SK-N-DZ (cell line): ENCODE measurements at regions not wholly inside any gene's neighbourhood (a gene's known extent, or its start where the extent isn't known, plus 50 kb on each side); places are given as distances from the start of the nearest gene placed in this dataset.

Experiments
- DNase-seq: peaks from one replicate; pipeline ENCODE4 v3.0.0-alpha.2; 2015; ENCODE audit warnings: low spot score

DNA sequence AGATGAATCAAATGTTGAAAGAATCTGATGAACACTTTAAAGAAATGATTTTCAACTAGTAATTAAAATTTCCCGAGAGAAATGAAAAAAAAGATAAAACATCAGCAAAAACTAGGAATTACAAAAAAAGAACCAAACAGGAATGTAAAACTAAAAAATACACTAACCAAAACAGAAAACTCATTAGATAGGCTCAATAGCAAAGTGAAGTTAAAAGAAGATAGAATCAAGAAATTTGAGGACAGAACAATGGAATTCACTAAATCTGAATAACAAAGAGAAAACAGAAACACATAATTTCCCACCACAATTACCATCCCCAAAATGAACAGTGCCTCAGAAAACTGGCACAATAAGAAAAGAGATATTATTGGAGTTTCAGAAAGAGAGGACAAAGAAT lies 290.1 kb upstream of the CNTN4 start:
- DNase-seq: no peak

DNA sequence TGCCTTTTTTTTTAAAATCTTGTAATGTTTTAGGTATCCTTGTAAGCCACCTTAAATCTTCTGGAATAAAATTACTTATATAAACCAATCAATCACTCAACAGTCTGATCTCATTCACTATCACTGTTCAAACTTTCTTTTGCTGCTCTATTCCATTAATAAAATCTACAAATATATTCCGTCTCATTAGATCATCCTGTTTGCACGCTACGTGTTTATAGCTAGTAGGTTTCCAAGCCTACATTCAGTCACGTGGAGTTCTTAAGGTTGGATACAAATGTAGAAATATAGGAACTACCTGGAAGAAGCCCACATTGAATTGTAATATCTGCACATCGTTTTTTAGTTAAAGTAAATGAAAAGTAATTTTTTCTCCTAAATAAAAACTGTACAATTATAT lies 274.8 kb upstream of the CNTN4 start:
- DNase-seq: no peak

DNA sequence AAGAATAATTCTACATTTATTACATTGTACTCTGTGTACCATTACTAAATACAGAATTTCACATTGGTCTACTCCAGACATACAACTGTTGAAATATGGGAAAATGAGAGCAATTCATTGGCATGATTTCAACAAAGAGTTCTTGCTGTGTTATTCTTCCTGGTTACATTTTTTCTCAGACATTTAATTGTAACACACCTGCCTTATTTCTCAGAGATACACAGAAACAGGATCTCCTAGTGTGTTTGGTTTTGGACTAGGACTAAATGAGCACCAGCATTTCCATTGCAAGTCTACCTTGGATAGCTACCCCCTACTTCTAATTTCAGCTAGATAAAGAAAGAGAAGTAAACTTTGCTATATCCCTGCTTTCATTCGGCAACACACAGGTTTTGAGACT lies 274.3 kb upstream of the CNTN4 start:
- no peak for DNase-seq

DNA sequence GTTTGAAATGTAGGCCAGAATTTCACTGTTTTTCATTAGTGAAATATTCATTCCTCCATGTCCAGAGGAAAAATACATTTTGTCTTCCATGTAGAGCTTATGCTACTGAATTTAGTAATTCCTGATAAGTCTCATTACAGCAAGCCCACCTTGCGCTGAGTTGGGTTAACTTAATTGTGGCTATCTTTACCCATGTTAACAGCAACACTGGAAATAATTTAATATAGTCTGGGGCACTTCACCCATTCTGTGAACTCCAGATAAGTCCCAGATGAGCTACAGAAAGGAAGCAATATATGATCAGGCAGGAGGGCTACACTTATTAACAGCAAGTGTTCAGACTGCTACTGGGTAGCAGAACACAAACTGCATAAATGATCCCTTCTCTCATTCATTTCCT lies 270.1 kb upstream of the CNTN4 start:
- peak; percentile 52 for DNase-seq

DNA sequence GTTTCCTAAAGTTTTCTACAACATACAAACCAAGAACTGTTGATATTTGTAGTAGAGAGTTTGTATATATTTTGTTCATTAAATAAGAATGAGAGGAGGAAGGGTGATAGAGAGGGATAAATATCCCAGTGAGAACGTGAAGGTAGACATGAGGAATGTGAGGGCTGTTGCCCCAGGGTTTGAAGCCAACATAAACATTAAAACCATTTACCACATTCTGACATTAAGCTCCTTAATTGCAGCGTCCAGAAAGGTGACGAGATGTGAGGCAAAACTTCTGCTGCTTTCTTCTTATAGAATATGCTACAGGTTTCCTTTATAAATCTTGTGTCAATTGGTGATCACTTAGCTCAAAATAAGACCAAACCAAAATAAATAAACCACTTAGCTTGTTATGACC lies 267.8 kb upstream of the CNTN4 start:
- DNase-seq: no peak

DNA sequence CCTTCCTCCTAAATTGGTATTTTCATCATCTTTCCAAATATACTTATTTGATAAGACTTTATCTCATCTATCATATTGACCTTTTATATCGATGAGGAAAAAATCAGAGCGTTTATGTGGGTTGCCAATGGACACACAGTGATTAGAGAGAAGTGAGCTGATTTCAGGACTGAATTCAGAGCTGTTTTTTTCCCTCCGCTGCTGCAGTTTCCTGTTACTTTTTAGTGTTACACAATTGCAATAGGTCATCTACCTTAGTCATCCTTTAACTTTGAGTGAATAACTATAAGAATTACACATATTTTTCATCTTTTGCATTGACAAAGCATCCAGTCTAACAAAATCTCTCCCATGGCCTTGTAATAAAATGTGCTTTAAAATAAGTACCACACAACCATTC lies 266.3 kb upstream of the CNTN4 start:
- no peak for DNase-seq

DNA sequence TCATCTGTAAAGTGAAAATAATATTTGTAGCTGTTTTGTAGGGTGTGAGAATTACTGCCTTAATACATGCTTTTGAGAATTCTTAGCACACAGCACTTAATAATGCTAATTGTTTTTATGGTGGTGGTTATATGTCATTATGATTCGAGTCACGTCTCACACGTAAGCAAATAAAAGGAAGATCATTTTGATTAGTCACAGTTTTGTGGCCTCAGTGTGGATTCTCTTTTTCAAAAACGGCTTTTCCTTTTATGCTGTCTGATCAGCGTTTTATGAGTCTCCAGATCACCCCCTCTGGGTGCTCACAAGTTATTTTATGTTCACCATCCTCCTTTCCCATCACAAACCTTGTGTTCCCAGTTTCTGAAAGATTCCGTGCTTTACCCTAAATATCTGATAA lies 255.6 kb upstream of the CNTN4 start:
- DNase-seq: no peak

DNA sequence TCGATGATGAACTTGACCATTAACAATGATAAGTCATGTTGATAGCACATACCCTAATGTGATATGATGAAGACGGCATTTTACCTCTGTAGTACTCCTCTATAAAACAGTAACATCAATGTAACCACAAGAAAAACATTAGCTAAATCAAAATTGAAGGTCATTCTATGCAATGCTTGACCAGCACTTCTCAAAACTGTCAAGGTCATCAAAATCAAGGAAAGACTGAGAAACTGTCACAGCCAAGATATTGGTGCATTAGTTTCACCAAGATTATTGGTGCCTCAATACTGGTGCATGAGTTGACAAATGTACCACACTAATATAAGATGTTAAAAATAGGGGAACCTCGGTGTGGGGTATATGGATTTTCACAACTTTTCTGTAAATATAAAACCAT lies 251.1 kb upstream of the CNTN4 start:
- DNase-seq: no peak

DNA sequence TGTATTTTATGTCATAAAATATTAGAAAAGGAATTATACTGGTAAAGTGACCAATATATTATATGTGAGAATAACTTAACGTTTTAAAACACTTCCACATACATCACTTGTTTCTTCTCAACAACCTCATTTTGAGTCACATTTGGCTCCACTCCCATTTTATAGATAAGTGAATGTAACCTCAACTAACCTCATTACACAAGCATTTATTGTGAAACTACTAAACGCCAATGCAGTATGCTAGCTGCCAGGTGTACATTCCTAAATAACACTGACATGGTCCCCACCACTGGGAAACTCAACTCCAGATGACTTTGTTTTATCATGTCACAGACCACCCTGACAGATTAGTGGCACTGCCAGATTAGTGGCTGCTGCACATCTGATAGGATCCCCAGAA lies 249.7 kb upstream of the CNTN4 start:
- DNase-seq: no peak

DNA sequence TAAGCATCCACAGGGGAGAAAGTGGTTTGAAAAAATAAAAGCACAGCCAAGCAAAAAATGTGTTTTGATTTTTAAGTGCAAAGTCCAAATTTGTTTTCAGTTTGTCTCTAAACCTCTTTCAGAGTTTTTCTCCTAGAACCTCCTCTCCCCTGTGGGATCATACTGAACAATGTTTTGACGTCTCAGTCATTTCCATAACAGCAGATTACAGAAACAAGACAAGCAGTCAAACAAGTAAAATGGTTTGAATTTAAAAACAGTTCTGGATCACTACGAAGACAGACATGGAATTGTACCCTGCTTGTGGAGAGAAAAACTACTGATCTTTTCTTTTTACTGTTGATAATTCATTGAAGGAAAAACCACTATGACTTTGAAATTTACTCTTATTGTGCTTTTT lies 245.7 kb upstream of the CNTN4 start:
- no peak for DNase-seq

DNA sequence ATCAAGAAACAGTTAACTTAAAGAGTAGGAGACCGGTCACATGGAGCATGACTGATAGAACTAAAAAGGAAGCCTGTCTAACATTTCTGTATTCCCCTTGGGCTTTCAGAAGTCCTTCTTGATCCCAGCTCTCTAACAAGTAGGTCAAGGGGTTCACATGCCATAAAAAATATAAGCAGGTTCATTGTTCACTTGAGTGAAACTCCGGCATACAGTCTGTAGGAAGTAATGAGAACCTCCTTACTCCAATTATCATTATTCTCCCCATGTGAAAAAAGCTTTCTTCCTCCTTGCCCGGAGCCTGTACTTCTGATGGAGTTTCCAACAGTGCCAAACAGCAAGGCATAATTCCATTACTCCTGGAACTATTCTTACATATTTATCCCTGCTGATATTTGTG lies 242.8 kb upstream of the CNTN4 start:
- no peak for DNase-seq

DNA sequence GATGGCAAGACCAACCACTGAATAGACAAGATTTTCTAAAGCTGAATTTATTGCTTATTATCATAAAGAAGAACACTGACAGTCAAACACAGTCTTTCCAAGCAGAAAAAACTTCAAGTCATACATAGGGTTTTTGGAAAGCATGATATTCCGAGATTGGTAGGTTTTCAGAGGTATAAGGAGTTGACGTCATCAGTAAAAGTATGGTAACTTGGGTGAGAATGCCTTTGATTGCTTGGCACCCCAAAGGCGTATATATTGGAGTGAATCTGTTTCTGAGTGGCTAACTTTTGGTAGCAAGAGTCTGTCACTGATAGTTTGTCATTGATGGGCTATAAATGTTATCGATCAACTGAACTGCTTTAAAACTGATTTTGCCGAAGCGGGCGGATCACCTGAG lies 227.9 kb upstream of the CNTN4 start:
- DNase-seq: no peak

DNA sequence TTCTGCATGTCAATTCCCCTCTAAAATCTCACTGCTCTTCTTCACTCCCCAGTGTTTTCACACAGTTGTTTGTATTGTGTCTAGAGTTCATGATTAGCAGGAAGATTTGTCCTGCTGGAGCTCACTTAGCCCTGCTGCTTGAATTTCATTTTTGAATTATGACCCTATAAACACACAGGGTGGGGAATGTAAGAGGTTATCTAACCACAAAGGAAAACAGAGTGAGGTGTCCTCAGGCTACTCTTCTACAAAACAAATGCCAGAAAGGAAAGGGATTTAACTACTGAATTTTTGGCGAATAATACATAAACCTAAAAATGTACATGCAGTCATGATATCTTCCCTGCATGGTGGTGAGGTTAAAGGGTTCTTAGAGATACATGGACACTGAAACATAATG lies 215.1 kb upstream of the CNTN4 start:
- no peak for DNase-seq

DNA sequence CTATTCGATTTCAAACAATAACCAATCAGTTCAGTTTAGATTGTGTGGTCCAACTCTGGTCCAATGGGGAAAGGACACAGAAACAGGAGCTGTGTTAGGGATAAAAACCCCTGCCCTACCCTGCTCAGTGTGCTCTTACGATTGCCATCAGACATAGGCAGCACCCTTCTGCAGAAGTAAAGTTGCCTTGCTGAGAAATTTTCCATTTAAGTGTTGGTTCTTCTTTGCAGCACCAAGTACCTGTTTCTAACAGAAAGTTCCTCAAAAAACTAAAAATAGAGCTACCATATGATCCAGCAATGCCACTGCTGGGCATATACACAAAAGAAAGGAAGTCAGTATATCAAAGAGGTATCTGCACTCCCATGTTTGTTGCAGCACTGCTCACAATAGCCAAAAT lies 206.2 kb upstream of the CNTN4 start:
- DNase-seq: no peak

DNA sequence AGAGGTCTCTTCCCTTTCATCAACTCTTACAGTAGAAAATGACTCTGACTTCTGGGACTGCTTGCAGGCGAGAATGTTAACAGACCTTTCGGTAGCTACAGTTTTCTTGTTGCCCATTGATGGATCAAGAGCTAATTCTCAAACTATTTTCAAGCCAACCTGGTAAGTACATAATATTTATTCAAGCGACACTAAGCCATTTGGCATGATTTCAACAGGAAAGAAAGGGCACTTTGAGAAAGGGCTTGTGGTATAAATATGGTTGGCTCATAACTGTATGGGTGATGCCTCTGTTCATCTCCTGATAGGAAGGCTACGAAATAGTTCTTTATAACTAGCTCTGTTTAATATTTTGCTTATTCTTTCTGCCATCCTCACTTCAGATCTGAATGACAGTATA lies 196.2 kb upstream of the CNTN4 start:
- no peak for DNase-seq

DNA sequence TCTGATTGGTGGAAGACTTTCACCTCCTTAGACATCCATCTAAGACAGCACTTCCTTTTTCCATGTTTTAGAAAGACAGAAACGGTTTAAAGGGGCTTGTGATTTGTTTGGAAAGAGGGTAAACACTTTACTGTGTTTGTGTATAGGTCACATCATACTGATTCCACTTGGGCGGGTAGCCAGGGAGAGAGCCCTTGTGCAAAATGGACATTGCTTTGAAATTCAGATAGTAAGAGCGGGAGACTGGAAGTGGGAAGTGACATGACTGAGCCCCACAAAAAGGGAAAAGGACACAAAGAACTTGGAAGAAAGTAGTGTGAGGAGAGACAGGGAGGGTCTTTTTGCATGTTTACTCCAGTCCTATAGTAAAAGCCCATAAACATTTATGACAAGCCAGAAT lies 195.6 kb upstream of the CNTN4 start:
- no peak for DNase-seq

DNA sequence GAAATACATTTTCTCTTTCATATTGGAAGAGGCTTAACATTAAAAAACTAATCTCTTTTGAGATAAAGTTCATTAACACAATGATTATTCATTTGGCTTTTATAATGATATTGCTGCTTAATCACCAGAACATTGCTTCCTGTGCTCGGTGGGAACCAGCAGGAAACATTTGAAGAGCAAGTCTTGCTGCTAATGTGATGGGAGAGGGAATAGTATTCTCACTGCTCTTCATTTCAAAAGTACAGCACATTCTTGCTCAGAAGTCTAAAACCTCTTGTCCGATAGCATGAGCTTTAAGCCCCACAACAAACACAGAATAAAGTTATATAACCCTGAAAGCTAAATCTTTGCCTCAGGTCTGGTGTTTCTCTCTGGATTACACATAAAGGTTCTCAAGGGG lies 190.8 kb upstream of the CNTN4 start:
- DNase-seq: no peak

DNA sequence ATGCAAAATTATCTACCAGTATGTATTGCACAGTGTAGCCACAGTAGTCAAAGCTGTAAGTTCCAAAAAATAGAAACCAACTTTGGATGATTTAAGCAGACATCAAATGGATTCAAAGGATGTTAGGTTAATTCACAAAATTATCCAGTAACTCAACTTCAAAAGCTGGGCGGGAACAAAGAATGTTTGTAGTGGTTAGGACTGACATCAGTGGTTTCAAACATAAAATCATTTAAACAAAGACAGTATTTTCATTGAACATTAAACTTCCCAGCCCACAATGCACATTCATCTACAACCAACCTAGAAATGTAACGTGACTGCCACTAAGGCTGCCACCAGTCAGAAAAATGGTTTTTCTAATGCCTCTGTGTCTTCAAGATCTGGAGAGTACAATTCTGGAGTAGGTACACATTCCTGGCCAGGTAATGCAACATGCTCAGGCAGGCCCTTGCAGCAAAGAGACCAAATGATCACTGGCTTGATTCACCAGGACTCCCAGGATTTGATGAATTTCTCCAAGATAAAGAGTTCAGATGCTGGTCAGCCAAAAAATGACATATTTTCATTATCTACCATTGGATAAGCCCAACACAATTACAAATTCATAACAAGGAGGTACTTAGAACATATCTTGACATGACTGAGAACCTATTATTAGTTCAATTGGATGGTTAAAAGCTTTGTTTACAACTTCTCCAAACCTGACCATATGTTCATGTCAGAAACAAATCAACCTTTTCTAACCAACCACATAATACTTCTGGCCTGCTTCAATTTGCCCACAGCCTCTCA lies 189.8 kb upstream of the CNTN4 start:
- DNase-seq: no peak

DNA sequence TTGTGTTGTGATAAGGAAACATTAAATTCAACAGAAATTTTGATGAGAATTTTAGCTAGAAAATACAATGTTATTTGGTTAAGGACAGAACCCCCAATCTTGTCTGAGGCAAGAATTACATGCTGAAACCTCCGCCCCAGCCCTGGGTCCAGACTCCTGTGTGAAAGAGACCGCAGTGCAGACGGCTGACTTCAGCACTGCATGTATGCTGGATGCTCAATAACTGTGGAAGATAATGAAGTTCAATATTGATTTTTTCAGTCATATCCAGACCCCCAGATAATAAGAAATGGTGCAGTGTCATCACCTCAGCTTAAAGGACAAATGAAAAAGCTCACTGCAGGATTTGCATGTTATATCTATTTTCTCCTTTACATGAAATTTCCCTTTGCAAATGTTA lies 188.3 kb upstream of the CNTN4 start:
- no peak for DNase-seq

DNA sequence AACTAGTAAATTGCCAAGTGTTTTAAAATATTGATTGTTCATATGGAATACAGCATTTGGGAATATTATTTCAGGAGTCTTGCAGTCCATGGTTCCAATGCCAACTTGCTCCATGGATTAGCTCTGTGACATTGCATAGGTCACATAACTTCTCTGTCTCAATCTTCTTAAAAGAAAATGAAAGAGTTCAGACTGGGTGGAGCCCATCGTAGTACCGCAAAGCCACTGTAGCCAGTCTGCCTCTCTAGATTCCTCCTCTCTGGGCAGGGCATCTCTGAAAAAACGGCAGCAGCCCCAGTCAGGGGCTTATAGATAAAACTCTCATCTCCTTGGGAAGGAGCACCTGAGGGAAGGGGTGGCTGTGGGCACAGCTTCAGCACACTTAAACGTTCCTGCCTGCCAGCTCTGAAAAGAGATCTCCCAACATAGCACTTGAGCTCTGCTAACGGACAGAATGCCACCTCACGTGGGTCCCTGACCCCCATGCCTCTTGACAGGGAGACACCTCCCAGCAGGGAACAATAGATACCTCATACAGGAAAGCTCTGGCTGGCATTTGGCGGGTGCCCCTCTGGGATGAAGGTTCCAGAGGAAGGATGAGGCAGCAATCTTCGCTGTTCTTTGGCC lies 168.8 kb upstream of the CNTN4 start:
- no peak for DNase-seq

DNA sequence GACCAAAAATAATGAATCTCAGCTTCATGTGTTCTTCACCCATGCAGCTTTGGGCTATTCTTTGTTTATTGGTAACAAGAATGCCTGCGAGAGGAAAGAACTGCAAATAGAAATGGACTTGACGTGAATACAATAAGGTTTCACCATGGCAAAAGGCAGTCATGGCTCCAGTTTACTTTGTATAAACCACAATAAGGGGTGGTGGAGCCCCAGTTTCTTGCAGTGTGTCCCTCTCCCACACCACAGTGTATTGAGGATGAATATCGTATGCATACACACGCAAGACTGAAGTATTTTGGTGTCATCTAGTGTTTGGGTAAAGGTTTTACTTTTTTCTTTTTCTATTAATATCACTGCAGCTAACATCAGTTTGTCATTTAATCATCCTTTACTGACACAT lies 159.7 kb upstream of the CNTN4 start:
- no peak for DNase-seq

DNA sequence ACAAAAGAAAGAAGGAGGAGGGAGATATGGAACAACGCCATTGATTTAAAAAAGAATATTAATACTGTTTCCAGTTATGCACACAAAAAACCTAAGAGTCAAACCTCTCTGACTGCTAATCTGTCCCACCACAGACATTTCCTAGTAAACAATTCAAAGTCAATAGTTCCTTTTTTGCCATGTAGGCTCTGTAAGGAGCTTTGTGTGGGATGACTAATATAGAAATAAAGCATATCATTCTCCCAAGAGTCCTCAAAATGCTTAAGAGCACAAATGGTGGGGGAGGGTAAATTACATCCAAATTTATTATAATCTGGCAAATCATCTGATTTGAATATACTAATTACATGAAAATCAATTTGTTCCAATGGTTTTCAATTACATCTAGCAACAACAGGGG lies 155.9 kb upstream of the CNTN4 start:
- DNase-seq: no peak

DNA sequence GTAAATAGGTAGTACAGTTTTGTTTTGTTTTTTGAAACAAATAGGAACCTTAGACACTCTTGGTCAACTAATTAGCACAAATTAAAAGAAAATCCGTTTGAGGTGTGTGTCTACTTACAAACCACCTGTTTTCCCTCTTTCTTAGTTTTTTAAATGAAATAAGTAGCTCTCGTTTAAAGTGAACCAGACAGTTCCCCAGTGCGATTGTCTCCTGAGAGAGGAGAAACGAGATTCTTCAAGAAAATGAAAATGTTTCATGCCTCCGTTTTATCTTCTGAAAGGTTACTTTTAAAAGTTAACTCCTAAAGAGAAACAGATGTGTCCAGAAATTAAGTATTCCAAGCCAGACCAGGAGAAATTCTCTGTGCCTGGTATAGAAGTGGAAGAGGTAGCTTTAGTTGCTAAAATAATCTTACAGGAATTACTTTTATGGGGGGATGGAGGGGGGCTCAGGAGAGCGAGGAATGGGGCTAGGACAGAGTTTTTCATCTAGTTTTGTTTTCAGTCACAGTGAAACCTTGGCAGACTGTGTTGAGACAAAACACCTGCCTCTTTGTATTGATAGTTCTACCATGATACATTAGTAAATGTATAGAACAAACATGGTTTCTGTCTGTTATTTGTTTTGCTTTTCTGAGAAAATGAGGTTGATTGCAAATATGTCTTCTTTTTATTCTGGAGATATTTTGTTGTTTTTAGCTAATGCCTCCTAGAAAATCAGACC lies 155.1 kb upstream of the CNTN4 start:
- DNase-seq: no peak
